ENCODE measurements at regions not wholly inside any gene's neighbourhood (a gene's known extent, or its start where the extent isn't known, plus 50 kb on each side); places are given as distances from the start of the nearest gene placed in this dataset.
A peak's percentile ranks its signal among the peaks of the same experiment; 100 is the strongest.
"Not testable (repeated sequence)": the region's sequence is repeated elsewhere in the genome, so short reads cannot be mapped to it uniquely, and the experiment has no call there.

GRCh38 chr5:142210864-142211412, 102.4 kb downstream of the NDFIP1 start:
- no peak overlapping the region for H3K4me3 ChIP-seq (replicated peaks in 1 of 2; ENCODE audit: low read depth in 2 of 2, low read length in 2 of 2)
- TF ChIP-seq CTCF (IDR thresholded peaks at IDR 0.05; ENCODE audit: low read depth, low read length) = no peak
- DNase-seq (ENCODE audit: low read depth in 2 of 2) = no peak

GRCh38 chr5:142210011-142210410, 101.4 kb downstream of the NDFIP1 start:
- no peak overlapping the region for H3K4me3 ChIP-seq (replicated peaks in 1 of 2; ENCODE audit: low read depth in 2 of 2, low read length in 2 of 2)
- no peak for DNase-seq (ENCODE audit: low read depth in 2 of 2)
- TF ChIP-seq CTCF (IDR thresholded peaks at IDR 0.05; ENCODE audit: low read depth, low read length) = no peak

- H3K4me3 ChIP-seq (replicated peaks in 1 of 2; ENCODE audit: low read depth in 2 of 2, low read length in 2 of 2) = no peak overlapping the region
- no peak for DNase-seq (ENCODE audit: low read depth in 2 of 2)
- no peak for TF ChIP-seq CTCF (IDR thresholded peaks at IDR 0.05; ENCODE audit: low read depth, low read length)
Measured at GRCh38 chr5:142208777-142209312, 100.3 kb downstream of the NDFIP1 start.

- DNase-seq (ENCODE audit: low read depth in 2 of 2); H3K4me3 ChIP-seq (replicated peaks in 1 of 2; ENCODE audit: low read depth in 2 of 2, low read length in 2 of 2): not testable (repeated sequence)
Measured at GRCh38 chr5:142208244-142208643, 99.7 kb downstream of the NDFIP1 start.

- no peak for DNase-seq (ENCODE audit: low read depth in 2 of 2)
- TF ChIP-seq CTCF (IDR thresholded peaks at IDR 0.05; ENCODE audit: low read depth, low read length) = no peak
- H3K4me3 ChIP-seq (replicated peaks in 1 of 2; ENCODE audit: low read depth in 2 of 2, low read length in 2 of 2) = no peak overlapping the region
Measured at GRCh38 chr5:142206801-142207200, 98.2 kb downstream of the NDFIP1 start.

- DNase-seq (ENCODE audit: low read depth in 2 of 2) = peak in 1 of 2 donors; percentile 13
- no peak overlapping the region for H3K4me3 ChIP-seq (replicated peaks in 1 of 2; ENCODE audit: low read depth in 2 of 2, low read length in 2 of 2)
- no peak for TF ChIP-seq CTCF (IDR thresholded peaks at IDR 0.05; ENCODE audit: low read depth, low read length)
Measured at GRCh38 chr5:142204219-142204618, 95.6 kb downstream of the NDFIP1 start.
